GM11168 (cell line): ENCODE measurements at regions not wholly inside any gene's neighbourhood (a gene's known extent, or its start where the extent isn't known, plus 50 kb on each side); places are given as distances from the start of the nearest gene placed in this dataset.
"Not testable (repeated sequence)": the region's sequence is repeated elsewhere in the genome, so short reads cannot be mapped to it uniquely, and the experiment has no call there.

Source experiments
- in situ Hi-C: fragments of 300-500 bp; cut with MboI; formaldehyde crosslinking; loops from one replicate; pipeline ENCODE4 v1.12.0; 2022; ENCODE audit warnings: low sequenced_read_pairs; ENCODE audit not compliant: unreplicated experiment

DNA sequence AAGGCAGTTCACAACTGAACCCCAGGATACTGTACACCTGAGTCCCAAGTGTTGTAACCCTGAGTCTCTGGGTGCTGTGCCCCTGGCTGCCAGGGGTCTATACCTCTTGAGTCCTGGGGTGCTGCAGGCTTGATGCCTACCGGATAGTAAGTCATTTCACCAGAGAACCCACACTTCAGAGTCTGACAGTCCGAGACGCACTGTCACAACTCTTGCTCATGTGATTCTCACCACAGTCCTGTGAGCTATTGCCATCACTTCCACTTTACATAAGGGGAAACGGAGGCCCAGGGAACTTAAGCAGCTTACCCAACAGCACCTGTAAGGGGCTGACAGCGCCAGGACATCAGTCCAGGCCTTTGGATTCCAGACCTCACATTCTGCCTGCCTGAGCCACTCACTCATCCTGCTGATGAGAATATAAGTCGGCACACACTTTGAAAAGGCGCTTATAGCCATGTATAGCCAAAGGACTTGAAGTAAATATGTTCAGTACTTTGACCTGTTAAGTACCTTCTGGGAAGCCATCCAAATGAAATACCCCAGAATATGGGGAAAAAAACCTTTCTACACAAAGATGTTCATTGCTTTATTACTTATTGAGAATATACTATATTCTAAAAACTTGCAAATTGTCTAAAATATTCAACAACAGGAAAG, 180.7 kb upstream of the ID2 start:
- in situ Hi-C loops = no loop called here

DNA sequence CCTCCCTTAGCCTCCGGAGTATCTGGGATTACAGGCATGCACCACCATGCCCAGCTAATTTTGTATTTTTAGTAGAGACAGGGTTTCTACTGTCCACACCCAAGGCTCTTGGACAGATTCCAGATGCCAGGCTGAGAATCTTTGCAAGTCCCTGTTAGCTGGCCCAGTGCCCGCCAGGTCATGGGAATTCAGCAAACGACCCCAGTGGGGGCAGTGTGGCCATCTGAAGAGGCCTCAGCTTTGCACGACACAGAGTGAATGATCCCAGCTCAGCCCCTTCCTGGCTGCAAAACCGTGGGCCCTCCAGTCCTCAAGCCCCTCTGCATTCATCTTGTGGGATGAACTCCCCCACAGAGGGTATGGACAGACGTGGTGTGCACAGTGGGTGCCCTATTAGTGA, 179.5 kb upstream of the ID2 start:
- in situ Hi-C loops = no loop called here

DNA sequence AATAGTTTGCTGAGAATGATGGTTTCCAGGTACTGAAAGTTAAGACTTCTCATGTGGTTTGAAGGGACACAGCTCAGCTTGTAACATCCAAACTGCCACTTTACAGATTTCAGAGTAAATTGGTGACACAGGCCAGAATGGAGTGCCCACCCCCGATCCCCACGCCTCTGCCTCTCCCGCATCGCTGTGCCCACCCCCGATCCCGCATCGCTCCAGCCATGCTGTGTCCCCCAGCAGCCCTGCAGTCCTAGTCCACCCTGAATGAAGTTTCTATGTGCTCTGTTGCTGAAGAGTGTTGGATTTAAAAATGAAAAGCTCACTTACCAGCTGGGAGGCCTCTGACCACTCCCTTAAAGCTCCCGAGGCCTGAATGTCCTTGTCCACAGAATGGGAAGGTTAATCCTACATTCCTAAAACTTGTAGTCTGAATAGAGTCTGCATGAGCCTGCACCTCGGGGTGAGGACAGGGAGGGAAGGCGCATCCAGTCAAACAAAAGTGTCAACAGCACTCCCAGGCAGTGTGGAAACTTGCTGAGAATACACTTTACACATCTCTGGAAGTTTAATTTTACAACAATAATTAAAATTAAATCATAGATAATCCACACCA, 176.4 kb upstream of the ID2 start:
- in situ Hi-C loops = no loop called here

GRCh38 chr2:8506746-8507145, 175.1 kb upstream of the ID2 start:
- in situ Hi-C loops = no loop called here

GRCh38 chr2:8508766-8509165, 173.1 kb upstream of the ID2 start:
- in situ Hi-C loops = no loop called here

DNA sequence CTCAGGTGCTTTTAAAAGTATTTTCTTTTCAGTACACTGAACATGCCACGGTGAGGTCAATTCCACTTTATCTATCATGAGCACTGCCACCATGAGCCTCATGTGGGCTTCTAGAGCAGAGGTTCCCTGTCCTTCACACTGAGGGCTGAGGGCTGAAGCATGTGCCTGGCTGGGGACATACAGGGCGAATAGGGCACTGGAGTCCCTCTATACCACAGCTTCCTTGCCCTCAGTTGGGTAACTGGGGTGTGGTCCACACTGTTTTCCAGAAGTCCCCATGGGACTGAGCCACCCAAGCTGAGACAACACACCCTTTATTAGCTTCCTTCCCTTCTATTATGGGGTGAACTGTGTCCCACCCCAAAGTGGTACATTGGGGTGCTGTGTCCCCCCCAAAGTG, 172.2 kb upstream of the ID2 start:
- in situ Hi-C loops = no loop called here

DNA sequence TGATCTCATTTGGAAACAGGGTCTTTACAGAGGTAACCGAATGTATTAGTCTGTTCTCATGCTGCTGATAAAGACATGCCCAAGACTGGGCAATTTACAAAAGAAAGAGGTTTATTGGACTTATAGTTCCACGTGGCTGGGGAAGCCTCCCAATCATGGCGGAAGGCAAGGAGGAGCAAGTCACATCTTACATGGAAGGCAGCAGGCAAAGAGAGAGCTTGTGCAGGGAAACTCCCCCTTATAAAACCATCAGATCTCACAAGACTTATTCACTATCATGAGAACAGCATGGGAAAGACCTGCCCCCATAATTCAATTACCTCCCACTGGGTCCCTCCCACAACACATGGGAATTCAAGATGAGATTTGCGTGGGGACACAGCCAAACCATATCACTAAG, 171.8 kb upstream of the ID2 start:
- in situ Hi-C loops = not testable (repeated sequence)

- in situ Hi-C loops = no loop called here
These were observed 171.3 kb upstream of the ID2 start for GRCh38 chr2:8510519-8510918.

DNA sequence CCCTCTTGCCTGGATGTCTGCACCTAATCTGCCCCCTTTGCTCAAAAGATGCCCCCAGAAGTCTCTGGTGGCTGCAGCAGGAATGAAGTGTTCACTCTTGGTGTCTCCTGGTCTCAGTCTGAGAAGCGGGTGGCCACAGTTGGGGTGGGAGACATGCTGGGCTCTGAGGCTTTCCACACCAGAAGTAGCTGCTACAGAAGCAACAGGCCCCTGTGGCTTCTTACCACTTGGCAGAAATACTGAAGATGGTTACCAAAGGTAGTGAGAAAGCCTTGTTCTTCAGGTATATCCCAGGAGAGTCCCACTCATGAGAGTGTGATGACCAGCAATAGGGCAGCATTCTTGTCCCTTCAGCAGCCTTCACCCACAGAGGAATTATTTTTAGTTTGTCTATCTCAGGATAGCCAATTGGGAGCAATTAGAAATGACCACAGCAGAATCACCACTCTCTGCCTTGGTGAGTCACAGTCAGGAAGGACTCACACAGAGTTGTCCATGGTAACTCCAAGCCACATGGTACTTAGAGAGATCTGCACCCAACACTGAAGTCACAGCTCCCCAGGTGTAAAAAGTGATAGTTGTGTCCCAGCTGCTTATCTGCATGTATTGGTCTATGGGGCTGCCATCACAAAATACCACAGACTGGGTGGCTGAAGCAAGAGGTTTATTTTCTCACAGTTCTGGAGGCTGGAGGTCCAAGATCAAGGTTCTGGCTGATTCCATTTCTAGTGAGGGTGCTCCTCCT, 169.8 kb upstream of the ID2 start:
- in situ Hi-C loops = no loop called here

DNA sequence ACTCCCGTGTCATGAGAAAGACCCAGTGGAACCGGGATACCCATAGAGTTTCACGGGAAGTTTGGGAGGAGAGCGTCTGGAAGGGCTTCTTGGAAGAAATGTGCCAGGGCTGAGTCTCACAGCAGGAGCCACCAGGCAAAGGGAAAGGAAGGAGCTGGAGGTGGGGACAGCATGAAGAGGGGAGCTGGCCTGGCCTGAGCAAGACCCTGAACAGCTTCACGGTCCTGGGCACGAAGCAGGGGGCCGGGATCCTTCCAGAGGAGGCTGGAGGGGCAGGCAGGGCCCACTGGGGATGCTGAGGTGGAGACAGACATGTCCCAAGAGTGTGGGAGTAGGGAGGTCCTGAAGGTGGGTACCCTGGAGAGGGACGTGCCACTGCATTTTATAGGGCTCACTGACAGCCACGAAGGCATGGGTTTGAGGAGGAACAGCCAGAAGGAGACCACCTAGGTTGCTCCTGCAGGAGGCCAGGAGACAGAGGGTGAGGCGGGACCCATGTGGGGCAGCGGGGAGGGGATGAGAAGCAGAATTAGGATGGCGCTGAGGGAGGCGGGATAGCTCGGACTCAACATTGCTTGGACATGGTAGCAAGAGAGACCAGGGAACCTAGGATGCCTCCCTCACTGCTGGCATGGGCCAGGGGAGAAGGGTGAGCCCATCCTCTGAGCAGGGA, 168.1 kb upstream of the ID2 start:
- in situ Hi-C loops = no loop called here

GRCh38 chr2:8514274-8514662, 167.6 kb upstream of the ID2 start:
- in situ Hi-C loops = no loop called here

GRCh38 chr2:8514796-8515758, 166.8 kb upstream of the ID2 start:
- in situ Hi-C loops = no loop called here

DNA sequence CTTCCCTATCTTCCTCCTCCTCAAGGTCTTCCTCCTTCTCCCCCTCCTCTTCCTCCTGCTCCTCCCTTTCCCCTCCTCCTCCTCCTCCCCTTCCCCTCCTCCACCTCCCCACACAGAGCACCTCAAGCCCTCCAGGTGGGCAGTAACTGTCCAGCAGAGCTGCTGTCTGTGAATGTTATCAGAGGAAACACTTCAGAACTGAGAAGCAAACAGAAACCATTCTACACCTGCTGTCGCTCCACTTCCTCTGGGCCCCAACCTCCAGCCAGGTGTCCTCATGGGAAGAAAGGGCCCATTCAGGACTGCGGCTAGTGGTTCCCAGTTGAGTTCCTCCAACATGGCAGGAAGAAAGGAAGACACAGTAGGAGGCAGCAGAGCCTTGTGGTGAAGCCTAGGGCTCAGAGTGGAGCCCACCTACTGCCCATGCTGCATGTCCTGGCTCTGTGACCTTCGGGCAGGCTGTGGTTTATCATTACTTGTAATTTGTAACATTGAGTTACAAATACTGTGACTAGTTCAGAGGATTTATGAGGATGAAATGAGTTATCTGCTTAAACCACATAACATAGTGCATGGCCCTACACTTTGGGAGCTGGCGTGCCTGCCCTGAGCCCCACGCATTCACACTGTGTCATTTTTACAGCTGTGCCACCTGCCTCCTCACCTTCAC, 165.9 kb upstream of the ID2 start:
- in situ Hi-C loops = no loop called here

- in situ Hi-C loops = no loop called here
These were observed 163.9 kb upstream of the ID2 start for GRCh38 chr2:8517850-8518498.

DNA sequence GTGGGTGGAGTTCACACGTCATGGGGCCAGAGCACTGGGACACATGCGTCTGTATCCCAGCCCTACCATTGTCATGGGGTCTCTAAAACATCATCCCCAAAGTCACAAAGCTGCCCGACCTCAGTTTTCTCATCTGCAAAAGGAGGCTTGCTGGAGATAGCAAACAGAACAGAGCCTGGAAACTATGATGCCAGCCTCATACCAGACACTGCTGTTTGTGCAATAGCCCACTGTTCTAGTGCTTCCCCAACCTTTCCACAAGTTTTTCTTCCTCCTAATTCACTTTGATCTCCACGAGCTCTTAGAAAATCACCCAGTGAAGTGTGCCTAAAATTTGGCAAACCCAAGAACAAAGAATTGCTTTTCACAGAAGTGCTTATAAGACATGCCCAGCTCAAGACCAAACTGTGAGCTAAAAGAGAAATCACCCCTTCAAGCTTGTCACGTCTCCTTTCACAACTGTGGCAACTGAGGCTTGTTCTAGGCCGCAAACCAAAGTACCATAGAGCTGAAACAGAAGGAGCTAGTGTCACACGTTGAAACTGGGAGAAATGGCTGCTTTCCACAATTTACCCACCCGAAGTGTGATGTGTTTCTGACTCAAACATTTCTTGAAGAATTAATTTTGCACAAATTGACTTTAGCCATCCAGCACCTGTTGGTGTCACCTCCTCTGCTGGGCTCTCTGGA, 162.7 kb upstream of the ID2 start:
- in situ Hi-C loops = no loop called here

- in situ Hi-C loops = no loop called here
These were observed 161.0 kb upstream of the ID2 start for GRCh38 chr2:8520791-8521344.

GRCh38 chr2:8522687-8523086, 159.2 kb upstream of the ID2 start:
- in situ Hi-C loops = no loop called here

GRCh38 chr2:8524388-8524787, 157.5 kb upstream of the ID2 start:
- in situ Hi-C loops = no loop called here
